Fibroblast of lung (primary cell): ENCODE measurements at regions not wholly inside any gene's neighbourhood (a gene's known extent, or its start where the extent isn't known, plus 50 kb on each side); places are given as distances from the start of the nearest gene placed in this dataset.

Experiments
- DNase-seq, 2 donors: peaks; one replicate each; pipeline versions ENCODE4 v3.0.0 to v3.0.0-alpha.2; 2010; ENCODE audit warnings: low read depth in 2 of 2
- H2AFZ ChIP-seq: 2 replicates; pipeline ENCODE4 v1.5.1; 2012; ENCODE audit warnings: low read length, control low read depth, inconsistent platforms
- H3K27ac ChIP-seq: 2 replicates; pipeline ENCODE4 v1.5.1; 2011; ENCODE audit warnings: low read length, control low read depth; ENCODE audit not compliant: insufficient read depth
- H3K27me3 ChIP-seq: 2 replicates; pipeline ENCODE4 v1.5.1; 2011; ENCODE audit warnings: mild to moderate bottlenecking, low read length; ENCODE audit not compliant: control insufficient read depth, insufficient read depth
- H3K36me3 ChIP-seq: 2 replicates; pipeline ENCODE4 v1.5.1; 2011; ENCODE audit warnings: low read length; ENCODE audit not compliant: control insufficient read depth, insufficient read depth
- H3K4me1 ChIP-seq: 2 replicates; pipeline ENCODE4 v1.5.1; 2011; ENCODE audit warnings: low read length; ENCODE audit not compliant: control insufficient read depth, insufficient read depth; ENCODE audit errors: extremely low read depth
- H3K4me2 ChIP-seq: 2 replicates; pipeline ENCODE4 v1.5.1; 2011; ENCODE audit warnings: low read length, control low read depth; ENCODE audit not compliant: insufficient read depth; ENCODE audit errors: extremely low read depth
- H3K4me3 ChIP-seq, 4 experiments: fragments of 200-600 bp in 1 of 4; sonication (generic) in 1 of 4; replicated peaks in 1 of 4; 2 replicates each; pipeline ENCODE4 v1.5.1; 2011 to 2016; ENCODE audit warnings: low read length in 4 of 4, low read depth in 3 of 4, mild to moderate bottlenecking in 3 of 4, control low read depth in 2 of 4, inconsistent platforms in 1 of 4, mixed read lengths in 1 of 4; ENCODE audit not compliant: insufficient read depth in 1 of 4; ENCODE audit errors: control extremely low read depth in 1 of 4
- H3K79me2 ChIP-seq: 2 replicates; pipeline ENCODE4 v1.5.1; 2012; ENCODE audit warnings: mild to moderate bottlenecking, low read length, inconsistent platforms; ENCODE audit not compliant: control insufficient read depth, insufficient read depth
- H3K9ac ChIP-seq: 2 replicates; pipeline ENCODE4 v1.5.1; 2011; ENCODE audit warnings: mild to moderate bottlenecking, low read length, control low read depth; ENCODE audit not compliant: insufficient read depth
- H3K9me3 ChIP-seq: 2 replicates; pipeline ENCODE4 v1.5.1; 2012; ENCODE audit warnings: low read depth, low read length; ENCODE audit not compliant: control insufficient read depth, insufficient read depth
- H4K20me1 ChIP-seq: 2 replicates; pipeline ENCODE4 v1.5.1; 2011; ENCODE audit warnings: low read length; ENCODE audit not compliant: control insufficient read depth, insufficient read depth; ENCODE audit errors: extremely low read depth
- EZH2 ChIP-seq: IDR thresholded peaks from 2 replicates; pipeline ENCODE4 v1.5.1; 2012; ENCODE audit warnings: low read length, control low read depth, mild to moderate bottlenecking; ENCODE audit errors: missing control alignments
- TF ChIP-seq, protein P1 (sequence below), 2 donors: IDR thresholded peaks in 1 of 2; conservative IDR thresholded peaks in 1 of 2; 1 replicate in 1 of 2; 2 replicates in 1 of 2; pipeline ENCODE4 v1.5.1; 2011 to 2012; ENCODE audit warnings: low read length in 2 of 2, control low read depth in 1 of 2, inconsistent platforms in 1 of 2, low read depth in 1 of 2, mild to moderate bottlenecking in 1 of 2

DNA sequence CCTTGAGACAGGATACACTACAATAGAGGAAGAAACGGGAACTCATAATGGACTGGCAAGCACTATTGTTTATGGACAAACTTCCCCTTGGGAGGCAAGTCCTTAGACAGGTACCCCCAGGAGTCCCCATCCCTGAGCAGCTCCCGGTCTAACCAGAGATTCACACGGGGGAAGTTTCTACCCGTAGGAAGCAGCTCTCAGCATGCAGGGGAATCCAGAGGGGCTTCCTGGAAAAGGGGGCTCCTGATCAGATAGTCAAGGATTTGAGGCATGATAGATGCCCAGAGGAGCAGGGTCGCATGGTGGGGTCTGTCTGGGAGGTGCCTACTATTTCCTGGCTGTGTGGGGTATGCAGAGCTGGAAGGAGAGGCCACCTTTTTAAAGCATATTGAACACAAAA is 282.4 kb upstream of the RTL1 start:
- TF ChIP-seq EZH2 = no peak
- TF ChIP-seq, protein P1, sequence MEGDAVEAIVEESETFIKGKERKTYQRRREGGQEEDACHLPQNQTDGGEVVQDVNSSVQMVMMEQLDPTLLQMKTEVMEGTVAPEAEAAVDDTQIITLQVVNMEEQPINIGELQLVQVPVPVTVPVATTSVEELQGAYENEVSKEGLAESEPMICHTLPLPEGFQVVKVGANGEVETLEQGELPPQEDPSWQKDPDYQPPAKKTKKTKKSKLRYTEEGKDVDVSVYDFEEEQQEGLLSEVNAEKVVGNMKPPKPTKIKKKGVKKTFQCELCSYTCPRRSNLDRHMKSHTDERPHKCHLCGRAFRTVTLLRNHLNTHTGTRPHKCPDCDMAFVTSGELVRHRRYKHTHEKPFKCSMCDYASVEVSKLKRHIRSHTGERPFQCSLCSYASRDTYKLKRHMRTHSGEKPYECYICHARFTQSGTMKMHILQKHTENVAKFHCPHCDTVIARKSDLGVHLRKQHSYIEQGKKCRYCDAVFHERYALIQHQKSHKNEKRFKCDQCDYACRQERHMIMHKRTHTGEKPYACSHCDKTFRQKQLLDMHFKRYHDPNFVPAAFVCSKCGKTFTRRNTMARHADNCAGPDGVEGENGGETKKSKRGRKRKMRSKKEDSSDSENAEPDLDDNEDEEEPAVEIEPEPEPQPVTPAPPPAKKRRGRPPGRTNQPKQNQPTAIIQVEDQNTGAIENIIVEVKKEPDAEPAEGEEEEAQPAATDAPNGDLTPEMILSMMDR (conservative IDR thresholded peaks at IDR 0.05 in 1 of 2, IDR thresholded peaks at IDR 0.05 in 1 of 2; ENCODE audit: low read depth in 1 of 2, low read length in 2 of 2) = no peak
- Histone ChIP-seq H3K9ac (no peak overlapping the region), H4K20me1 (no peaks in the 10 kb centered on the region), H3K79me2 (no peaks in the 10 kb centered on the region), H3K27ac (no peak overlapping the region), H3K36me3 (no peaks in the 10 kb centered on the region), H3K4me3 (no peak overlapping the region), H3K4me2 (no peak overlapping the region), H3K27me3 (no peaks in the 10 kb centered on the region), H3K4me1 (no peaks in the 10 kb centered on the region), H2AFZ (no peak overlapping the region), H3K9me3 (no peaks in the 10 kb centered on the region)
- DNase-seq = no peak

DNA sequence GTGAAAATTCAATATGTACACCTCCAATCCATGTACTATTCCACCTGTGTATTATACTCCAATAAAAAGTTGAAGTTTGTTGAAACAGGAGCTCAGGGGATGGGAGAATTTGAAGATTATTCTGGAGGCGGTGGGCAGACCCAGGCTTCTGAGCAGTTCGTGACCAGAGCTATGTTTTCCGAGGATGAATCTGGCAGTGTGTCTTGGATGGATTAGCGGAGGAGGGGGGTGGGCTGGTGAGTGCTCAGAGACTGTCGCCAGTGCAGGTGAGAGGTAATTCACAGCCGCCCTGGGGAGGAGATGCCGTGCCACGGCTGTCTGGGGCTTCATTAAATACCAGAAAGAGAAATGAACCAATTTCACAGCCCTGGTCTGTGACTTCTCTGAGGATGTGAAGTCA is 283.0 kb upstream of the RTL1 start:
- Histone ChIP-seq H3K27ac (no peak overlapping the region), H3K79me2 (no peaks in the 10 kb centered on the region), H3K9ac (no peak overlapping the region), H3K9me3 (no peaks in the 10 kb centered on the region), H3K4me3 (no peak overlapping the region), H2AFZ (no peak overlapping the region), H3K4me1 (no peaks in the 10 kb centered on the region), H3K4me2 (no peak overlapping the region), H4K20me1 (no peaks in the 10 kb centered on the region), H3K36me3 (no peaks in the 10 kb centered on the region), H3K27me3 (no peaks in the 10 kb centered on the region)
- DNase-seq = no peak
- TF ChIP-seq EZH2 = no peak
- TF ChIP-seq, protein P1 (conservative IDR thresholded peaks at IDR 0.05 in 1 of 2, IDR thresholded peaks at IDR 0.05 in 1 of 2; ENCODE audit: low read depth in 1 of 2, low read length in 2 of 2) = no peak

DNA sequence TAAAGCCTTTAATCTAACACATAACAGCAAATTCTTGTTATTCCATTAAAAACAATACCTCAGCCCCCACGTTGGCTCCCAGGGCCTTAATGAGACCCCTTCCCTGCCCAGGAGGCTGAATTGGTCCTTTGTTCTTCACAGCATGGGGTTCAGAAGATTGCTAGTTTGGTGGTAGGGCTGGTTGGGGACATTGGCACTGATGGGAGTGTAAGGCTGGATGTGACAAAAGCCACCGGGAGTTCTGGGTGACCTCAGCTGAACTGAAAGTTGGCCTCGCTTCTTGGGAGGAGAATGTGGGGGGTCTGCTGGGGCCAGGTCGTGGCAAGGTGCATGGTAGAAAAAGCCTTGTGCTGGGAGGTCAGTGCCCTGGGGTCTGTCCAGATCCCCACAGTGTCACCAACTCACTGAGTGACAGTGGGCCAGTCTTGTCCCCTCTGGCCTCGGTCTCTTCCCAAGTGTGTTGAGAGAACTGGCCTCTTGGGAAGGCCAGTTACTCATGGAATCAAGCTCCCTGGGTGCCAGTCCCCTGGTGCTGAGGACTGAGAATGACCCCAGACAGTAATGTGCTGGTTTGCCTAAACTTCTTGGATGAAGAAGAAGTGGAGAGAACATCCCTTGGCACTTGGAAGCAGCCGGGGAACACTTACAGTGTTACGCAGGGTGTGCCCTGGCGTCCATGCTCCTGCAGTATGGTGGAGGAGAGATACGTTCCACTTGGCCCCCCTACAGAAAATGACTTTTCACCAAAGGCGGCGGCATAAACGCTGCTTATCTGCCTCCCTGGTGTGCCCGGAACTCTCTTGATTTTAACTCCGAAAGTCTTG is 283.7 kb upstream of the RTL1 start:
- H3K4me3 ChIP-seq = no peak overlapping the region
- H2AFZ ChIP-seq = no peak overlapping the region
- H3K4me1 ChIP-seq = no peaks in the 10 kb centered on the region
- no peak for DNase-seq
- H3K4me2 ChIP-seq = no peak overlapping the region
- no peaks in the 10 kb centered on the region for H4K20me1 ChIP-seq
- H3K79me2 ChIP-seq = no peaks in the 10 kb centered on the region
- H3K9me3 ChIP-seq = no peaks in the 10 kb centered on the region
- no peaks in the 10 kb centered on the region for H3K36me3 ChIP-seq
- H3K27me3 ChIP-seq = no peaks in the 10 kb centered on the region
- no peak overlapping the region for H3K27ac ChIP-seq
- TF ChIP-seq, protein P1 (conservative IDR thresholded peaks at IDR 0.05 in 1 of 2, IDR thresholded peaks at IDR 0.05 in 1 of 2; ENCODE audit: low read depth in 1 of 2, low read length in 2 of 2) = no peak
- no peak for TF ChIP-seq EZH2
- no peak overlapping the region for H3K9ac ChIP-seq
